ENCODE measurements at regions not wholly inside any gene's neighbourhood (a gene's known extent, or its start where the extent isn't known, plus 50 kb on each side); places are given as distances from the start of the nearest gene placed in this dataset.

GRCh38 chr6:132140189-132140588, 189.0 kb upstream of the CCN2 start:
- TF ChIP-seq CTCF (IDR thresholded peaks at IDR 0.05), result no peak
- TF ChIP-seq POLR2A (IDR thresholded peaks at IDR 0.05), result no peak
- TF ChIP-seq EP300 (IDR thresholded peaks at IDR 0.05), result no peak
